HCT116 (cell line): ENCODE measurements at regions not wholly inside any gene's neighbourhood (a gene's known extent, or its start where the extent isn't known, plus 50 kb on each side); places are given as distances from the start of the nearest gene placed in this dataset.

Source experiments
- ATAC-seq: fragments of 200-7000 bp; cut with Tn5 transposase; 2 replicates; pipeline ENCODE4 v1.9.1; 2020; ENCODE audit warnings: mild to moderate bottlenecking, moderate library complexity
- BruUV-seq: library from RNA; stranded (reverse); fragments of 400-500 nt; replicated peaks from 2 replicates; lab custom pipeline; 2021; lab: Mats Ljungman, UMichigan
- CTCF ChIA-PET: fragments of 300-600 bp; sonication (Branson Sonifier 250); formaldehyde crosslinking; loops from one replicate; lab custom pipeline; 2021; ENCODE audit warnings: antibody characterized with exemption; lab: Charles Lee
- POLR2A ChIA-PET: fragments of 300-600, 350-600 bp; sonication (Branson Sonifier 250); formaldehyde crosslinking; loops from one replicate; lab custom pipeline; 2021; ENCODE audit warnings: antibody characterized with exemption; lab: Charles Lee
- RAD21 ChIA-PET, 2 experiments: fragments of 300-600 bp; sonication (Branson Sonifier 250); formaldehyde crosslinking; loops; one replicate each; lab custom pipeline; 2023; ENCODE audit warnings: low total read pairs in 2 of 2; ENCODE audit not compliant: uncharacterized antibody in 2 of 2, unreplicated experiment in 2 of 2, low non-redundant PET in 1 of 2; lab: Charles Lee
- DNase-seq: peaks from one replicate; pipeline ENCODE4 v3.0.0-alpha.2; 2010; ENCODE audit warnings: low read depth, low spot score
- H2AFZ ChIP-seq: fragments of 200-600 bp; shearing (Covaris generic), sonication (generic); 2 replicates; pipeline ENCODE4 v1.6.1; 2017; ENCODE audit warnings: low read depth, mixed run types, mixed read lengths, antibody characterized with exemption, low read length; ENCODE audit not compliant: poor library complexity, severe bottlenecking
- H3K27ac ChIP-seq: 2 replicates; pipeline ENCODE4 v1.5.1; 2012; ENCODE audit warnings: low read depth, low read length
- H3K27me3 ChIP-seq: fragments of 200-600 bp; sonication (generic); 2 replicates; pipeline ENCODE4 v1.6.1; 2016; ENCODE audit warnings: mixed run types, low read length, mixed read lengths; ENCODE audit not compliant: insufficient read depth
- H3K36me3 ChIP-seq, 2 experiments: fragments of 200-500 bp in 1 of 2; fragments of 200-600 bp in 1 of 2; sonication (Bioruptor generic) in 1 of 2; sonication (generic) in 1 of 2; 2 replicates each; pipeline versions ENCODE4 v1.5.1 to v1.6.1; 2014 to 2016; ENCODE audit warnings: low read length in 2 of 2, inconsistent platforms in 1 of 2, mixed read lengths in 1 of 2, mixed run types in 1 of 2; ENCODE audit not compliant: insufficient read depth in 2 of 2, control insufficient read depth in 1 of 2
- H3K4me1 ChIP-seq, 2 experiments: fragments of 200-600 bp in 1 of 2; sonication (generic) in 1 of 2; 2 replicates each; pipeline versions ENCODE4 v1.5.1 to v1.6.1; 2012 to 2017; ENCODE audit warnings: low read length in 2 of 2, inconsistent platforms in 1 of 2, mild to moderate bottlenecking in 1 of 2, mixed read lengths in 1 of 2, mixed run types in 1 of 2, moderate library complexity in 1 of 2; ENCODE audit not compliant: insufficient read depth in 2 of 2, control insufficient read depth in 1 of 2
- H3K4me2 ChIP-seq: fragments of 200-600 bp; sonication (generic); 2 replicates; pipeline ENCODE4 v1.6.1; 2017; ENCODE audit warnings: mixed run types, low read length, mixed read lengths
- H3K4me3 ChIP-seq, 2 experiments: fragments of 200-600 bp in 1 of 2; sonication (generic) in 1 of 2; replicated peaks in 1 of 2; 2 replicates each; pipeline ENCODE4 v1.5.1; 2011 to 2016; ENCODE audit warnings: low read length in 2 of 2, control low read depth in 1 of 2, low read depth in 1 of 2, mild to moderate bottlenecking in 1 of 2, mixed read lengths in 1 of 2, mixed run types in 1 of 2
- H3K79me2 ChIP-seq: fragments of 200-600 bp; sonication (generic); 2 replicates; pipeline ENCODE4 v1.6.1; 2017; ENCODE audit warnings: mild to moderate bottlenecking, mixed run types, low read length, moderate library complexity, mixed read lengths; ENCODE audit not compliant: insufficient read depth
- H3K9ac ChIP-seq: fragments of 200-600 bp; sonication (generic); 2 replicates; pipeline ENCODE4 v1.6.1; 2016; ENCODE audit warnings: low read length, mixed read lengths
- H3K9me2 ChIP-seq: fragments of 200-600 bp; sonication (generic), shearing (Covaris generic); 2 replicates; pipeline ENCODE4 v1.6.1; 2017; ENCODE audit warnings: mixed run types, mild to moderate bottlenecking, moderate library complexity; ENCODE audit not compliant: insufficient read depth
- H3K9me3 ChIP-seq, 2 experiments: fragments of 200-500 bp in 1 of 2; fragments of 200-600 bp in 1 of 2; sonication (Bioruptor generic) in 1 of 2; sonication (generic) in 1 of 2; 2 replicates each; pipeline ENCODE4 v1.6.1; 2014 to 2017; ENCODE audit warnings: low read length in 2 of 2, mixed read lengths in 2 of 2, inconsistent platforms in 1 of 2, low read depth in 1 of 2, mild to moderate bottlenecking in 1 of 2, mixed run types in 1 of 2, moderate library complexity in 1 of 2; ENCODE audit not compliant: control insufficient read depth in 1 of 2, insufficient read depth in 1 of 2
- H4K20me1 ChIP-seq: fragments of 200-600 bp; sonication (generic), shearing (Covaris generic); 2 replicates; pipeline ENCODE4 v1.6.1; 2017; ENCODE audit warnings: mixed run types, mild to moderate bottlenecking, moderate library complexity; ENCODE audit not compliant: insufficient read depth
- CBX3 ChIP-seq: IDR thresholded peaks from 2 replicates; pipeline ENCODE4 v1.6.1; 2012; ENCODE audit warnings: low read depth
- CEBPB ChIP-seq: IDR thresholded peaks from 2 replicates; pipeline ENCODE4 v1.6.1; 2012; ENCODE audit warnings: low read depth
- CTCF ChIP-seq, 3 experiments: fragments of 200-600 bp in 1 of 3; sonication (generic) in 1 of 3; IDR thresholded peaks in 2 of 3; conservative IDR thresholded peaks in 1 of 3; 2 replicates each; pipeline ENCODE4 v1.5.1; 2012 to 2017; ENCODE audit warnings: low read depth in 2 of 3, low read length in 2 of 3, antibody characterized with exemption in 1 of 3, borderline replicate concordance in 1 of 3, control low read depth in 1 of 3, mild to moderate bottlenecking in 1 of 3, mixed read lengths in 1 of 3, mixed run types in 1 of 3, moderate library complexity in 1 of 3; ENCODE audit not compliant: insufficient read depth in 1 of 3
- EGR1 ChIP-seq: IDR thresholded peaks from 2 replicates; pipeline ENCODE4 v1.6.1; 2012; ENCODE audit warnings: low read depth
- ELF1 ChIP-seq: IDR thresholded peaks from 2 replicates; pipeline ENCODE4 v1.6.1; 2012; ENCODE audit warnings: low read depth, borderline replicate concordance
- FOSL1 ChIP-seq: IDR thresholded peaks from 2 replicates; pipeline ENCODE4 v1.6.1; 2012; ENCODE audit warnings: low read depth
- MAX ChIP-seq: IDR thresholded peaks from 2 replicates; pipeline ENCODE4 v1.6.1; 2012
- POLR2A ChIP-seq: IDR thresholded peaks from 2 replicates; pipeline ENCODE4 v1.7.0; 2011; ENCODE audit warnings: borderline replicate concordance; ENCODE audit not compliant: insufficient read depth, insufficient read length; ENCODE audit errors: extremely low read depth
- POLR2AphosphoS5 ChIP-seq: IDR thresholded peaks from 2 replicates; pipeline ENCODE4 v1.6.1; 2011; ENCODE audit warnings: mild to moderate bottlenecking, low read depth, low read length, moderate library complexity
- RAD21 ChIP-seq: IDR thresholded peaks from 2 replicates; pipeline ENCODE4 v1.6.1; 2012; ENCODE audit warnings: low read depth, mild to moderate bottlenecking
- SP1 ChIP-seq: IDR thresholded peaks from 2 replicates; pipeline ENCODE4 v1.6.1; 2012; ENCODE audit warnings: low read depth
- SRF ChIP-seq: IDR thresholded peaks from 2 replicates; pipeline ENCODE4 v1.6.1; 2012; ENCODE audit warnings: low read depth
- TCF7L2 ChIP-seq: IDR thresholded peaks from 2 replicates; pipeline ENCODE4 v1.7.0; 2011; ENCODE audit warnings: borderline replicate concordance, inconsistent platforms; ENCODE audit not compliant: insufficient read depth, insufficient read length; ENCODE audit errors: extremely low read depth
- ZFX ChIP-seq: fragments of 450-650 bp; IDR thresholded peaks from 2 replicates; pipeline ENCODE4 v1.6.1; 2017
- intact Hi-C: fragments of 100-400 bp; cut with micrococcal nuclease; formaldehyde crosslinking; loops from 2 replicates; pipeline ENCODE4 v1.10.0; 2022

GRCh38 chr6:144921206-144921975 lies 636.3 kb downstream of the UTRN start:
- intact Hi-C loops: no loop called here
- TF ChIP-seq CBX3: peak; percentile 21; the same call in 1 of the 2 replicates
- 0 out of 2 replicates have a peak, but pooled peaks have one; percentile 12 for TF ChIP-seq MAX
- peak; percentile 24; the same call in 1 of the 2 replicates for TF ChIP-seq SP1
- TF ChIP-seq CEBPB: no peak
- TF ChIP-seq FOSL1: peak; percentile 19; the same call in 1 of the 2 replicates
- no peak for TF ChIP-seq SRF
- TF ChIP-seq ZFX: no peak
- POLR2A ChIA-PET: interaction anchor here (0.9 to 1.4 kb wide), 2 partner anchors 9 kb away, joined by 3 to 5 read pairs; no protein-coding TSS in a partner anchor
- no peaks in the 10 kb centered on the region for H3K27me3 ChIP-seq
- CTCF ChIA-PET: no interaction called here
- H3K9me3 ChIP-seq: no peaks in the 10 kb centered on the region
- H3K4me2 ChIP-seq: peak overlapping the region; percentile 75
- H3K79me2 ChIP-seq: peaks cover 71% of the 10 kb centered on the region
- peaks cover 0 to 23% of the 10 kb centered on the region in 2 experiments; a peak in 1 of 4 replicates for H3K36me3 ChIP-seq
- peak overlapping the region in 1 of 2 experiments; percentile 46; a peak in 1 of 4 replicates for H3K4me3 ChIP-seq
- RAD21 ChIA-PET: no interaction called here
- no peaks in the 10 kb centered on the region for H3K9me2 ChIP-seq
- H4K20me1 ChIP-seq: no peaks in the 10 kb centered on the region
- peak overlapping the region; percentile 80 for H3K9ac ChIP-seq
- peak overlapping the region; percentile 95 for H3K27ac ChIP-seq
- H2AFZ ChIP-seq: no peak overlapping the region
- BruUV-seq: no TSS peak
- ATAC-seq: no peak
- no peak for DNase-seq
- peaks cover 41 to 81% of the 10 kb centered on the region in 2 experiments for H3K4me1 ChIP-seq

- ChIA-PET CTCF (no interaction called here), RAD21 (no interaction called here), POLR2A (interaction anchor here (1.4 kb wide), 1 partner anchor 10 kb away, joined by 5 read pairs; no protein-coding TSS in a partner anchor)
- Histone ChIP-seq H3K4me1 (peaks cover 41 to 78% of the 10 kb centered on the region in 2 experiments), H2AFZ (no peak overlapping the region), H3K4me3 (peak overlapping the region; percentile 21 to 46), H3K4me2 (peak overlapping the region; percentile 75), H3K9me3 (no peaks in the 10 kb centered on the region), H3K79me2 (peaks cover 72% of the 10 kb centered on the region), H3K27ac (peak overlapping the region; percentile 95), H3K36me3 (peaks cover 0 to 24% of the 10 kb centered on the region in 2 experiments; a peak in 1 of 4 replicates), H3K9ac (peak overlapping the region; percentile 80), H3K9me2 (no peaks in the 10 kb centered on the region), H4K20me1 (no peaks in the 10 kb centered on the region), H3K27me3 (no peaks in the 10 kb centered on the region)
- TF ChIP-seq CEBPB: no peak
- no peak for TF ChIP-seq MAX
- TF ChIP-seq SRF: no peak
- TF ChIP-seq TCF7L2: no peak
- no peak; the same call in 1 of the 2 replicates for TF ChIP-seq SP1
- TF ChIP-seq POLR2A: no peak
- peak; percentile 37; the same call in 1 of the 2 replicates for TF ChIP-seq POLR2AphosphoS5
- 0 out of 6 replicates have a peak, but pooled peaks of 1 of the 3 experiments have one; percentile 5 for TF ChIP-seq CTCF (IDR thresholded peaks at IDR 0.05 in 2 of 3, conservative IDR thresholded peaks at IDR 0.05 in 1 of 3; ENCODE audit: borderline replicate concordance in 1 of 3, insufficient read depth in 1 of 3, low read depth in 2 of 3, low read length in 2 of 3)
- no peak for TF ChIP-seq RAD21
- TF ChIP-seq FOSL1: no peak
- TF ChIP-seq ELF1: no peak
- TF ChIP-seq EGR1: no peak
- TF ChIP-seq CBX3: no peak
- no peak for TF ChIP-seq ZFX
- BruUV-seq: no TSS peak
- intact Hi-C loops: no loop called here
- ATAC-seq: peak; percentile 73
- DNase-seq: no peak
Measured at GRCh38 chr6:144922120-144922722, 637.1 kb downstream of the UTRN start.
